Progenitor cell of endocrine pancreas (in vitro differentiated cells): ENCODE measurements at regions not wholly inside any gene's neighbourhood (a gene's known extent, or its start where the extent isn't known, plus 50 kb on each side); places are given as distances from the start of the nearest gene placed in this dataset.

Experiments
- DNase-seq: peaks from one replicate; pipeline ENCODE4 v3.0.0; 2021; ENCODE audit warnings: low spot score; ENCODE audit not compliant: unreplicated experiment
- H3K27ac Mint-ChIP-seq: 2 replicates; pipeline ENCODE4 v1.8.0; 2021; ENCODE audit warnings: mild to moderate bottlenecking, moderate library complexity, mixed read lengths
- H3K27me3 Mint-ChIP-seq: 2 replicates; pipeline ENCODE4 v1.8.0; 2021; ENCODE audit warnings: mixed read lengths
- H3K36me3 Mint-ChIP-seq: 2 replicates; pipeline ENCODE4 v1.8.0; 2022; ENCODE audit warnings: mixed read lengths; ENCODE audit not compliant: insufficient read depth
- H3K4me1 Mint-ChIP-seq: 2 replicates; pipeline ENCODE4 v1.8.0; 2021; ENCODE audit warnings: low read depth, mixed read lengths
- H3K4me3 Mint-ChIP-seq: 2 replicates; pipeline ENCODE4 v1.8.0; 2021; ENCODE audit warnings: low read depth, mild to moderate bottlenecking, moderate library complexity, mixed read lengths
- H3K9me3 Mint-ChIP-seq: 2 replicates; pipeline ENCODE4 v1.8.0; 2021; ENCODE audit warnings: low read depth, mixed read lengths
- CTCF ChIP-seq: fragments of 200-600 bp; sonication (generic); IDR thresholded peaks from one replicate; pipeline ENCODE4 v1.5.0; 2021; ENCODE audit warnings: antibody characterized with exemption, mild to moderate bottlenecking; ENCODE audit not compliant: unreplicated experiment

- H3K4me3 Mint-ChIP-seq, result no peak overlapping the region
These were observed 515.0 kb downstream of the QKI start for GRCh38 chr6:163929538-163929937.

GRCh38 chr6:163926642-163927041 lies 512.1 kb downstream of the QKI start:
- Mint-ChIP-seq H3K27me3 (peaks cover 2% of the 10 kb centered on the region), H3K9me3 (no peaks in the 10 kb centered on the region)

More at GRCh38 chr6:163929538-163929937, 515.0 kb downstream of the QKI start:
- H3K4me1 Mint-ChIP-seq, result no peaks in the 10 kb centered on the region
- no peak overlapping the region for H3K27ac Mint-ChIP-seq
- H3K27me3 Mint-ChIP-seq, result peaks cover 2% of the 10 kb centered on the region
- no peak for TF ChIP-seq CTCF
- no peaks in the 10 kb centered on the region for H3K9me3 Mint-ChIP-seq
- H3K36me3 Mint-ChIP-seq, result no peaks in the 10 kb centered on the region
- DNase-seq, result no peak

GRCh38 chr6:163925839-163926238 lies 511.3 kb downstream of the QKI start:
- Mint-ChIP-seq H3K9me3 (no peaks in the 10 kb centered on the region), H3K4me1 (no peaks in the 10 kb centered on the region), H3K36me3 (peaks cover 1% of the 10 kb centered on the region), H3K27me3 (peaks cover 2% of the 10 kb centered on the region), H3K4me3 (no peak overlapping the region), H3K27ac (no peak overlapping the region)
- no peak for TF ChIP-seq CTCF
- DNase-seq, result no peak

More at GRCh38 chr6:163926642-163927041, 512.1 kb downstream of the QKI start:
- Mint-ChIP-seq H3K27ac (no peak overlapping the region), H3K36me3 (no peaks in the 10 kb centered on the region), H3K4me1 (no peaks in the 10 kb centered on the region), H3K4me3 (no peak overlapping the region)
- DNase-seq, result no peak
- no peak for TF ChIP-seq CTCF

DNA sequence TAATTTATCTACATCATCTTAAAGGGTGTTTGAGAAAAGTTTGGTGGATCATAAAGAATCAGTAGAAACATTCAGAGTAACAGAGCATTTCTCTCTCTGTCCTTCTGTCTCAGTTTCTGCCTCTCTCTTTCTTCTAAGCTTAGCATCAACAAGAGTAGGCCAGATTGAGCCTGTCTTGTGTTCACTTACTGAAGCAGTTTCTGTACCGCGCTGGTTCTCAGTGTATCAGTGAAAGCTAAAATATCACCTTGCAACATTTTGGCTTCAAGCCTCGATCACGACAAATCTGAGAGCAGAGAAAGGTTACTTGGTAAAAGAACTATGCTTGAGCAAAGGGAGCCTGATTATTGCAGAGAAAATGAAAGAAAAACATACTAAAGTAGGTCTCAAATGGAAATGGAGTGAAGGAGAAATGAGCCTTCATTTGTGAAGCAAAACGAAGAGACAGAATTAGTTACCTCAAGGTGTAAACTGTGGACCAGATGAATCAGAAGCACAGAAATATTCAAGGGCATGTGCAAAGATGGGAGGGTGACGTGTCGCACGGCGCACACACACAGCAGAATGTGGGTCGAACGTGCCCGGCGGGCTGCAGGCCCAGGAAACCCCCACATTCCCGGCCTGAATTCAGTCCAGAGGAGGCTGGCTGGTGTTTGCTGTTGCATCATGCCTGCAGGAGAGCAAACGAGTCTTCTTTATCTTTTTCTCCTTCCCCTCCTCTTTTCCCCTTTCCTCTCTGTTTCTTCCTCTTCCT lies 509.3 kb downstream of the QKI start:
- peaks cover 1% of the 10 kb centered on the region for H3K36me3 Mint-ChIP-seq
- TF ChIP-seq CTCF, result no peak
- DNase-seq, result no peak
- H3K27me3 Mint-ChIP-seq, result no peaks in the 10 kb centered on the region
- H3K27ac Mint-ChIP-seq, result no peak overlapping the region
- H3K4me1 Mint-ChIP-seq, result no peaks in the 10 kb centered on the region
- H3K9me3 Mint-ChIP-seq, result no peaks in the 10 kb centered on the region
- no peak overlapping the region for H3K4me3 Mint-ChIP-seq

- Mint-ChIP-seq H3K4me3 (no peak overlapping the region), H3K27me3 (no peaks in the 10 kb centered on the region), H3K4me1 (no peaks in the 10 kb centered on the region), H3K27ac (no peak overlapping the region), H3K36me3 (peaks cover 1% of the 10 kb centered on the region), H3K9me3 (no peaks in the 10 kb centered on the region)
- no peak for DNase-seq
- TF ChIP-seq CTCF, result no peak
These were observed 508.0 kb downstream of the QKI start for GRCh38 chr6:163922562-163922961.
